IMR-90 (cell line): ENCODE measurements at regions not wholly inside any gene's neighbourhood (a gene's known extent, or its start where the extent isn't known, plus 50 kb on each side); places are given as distances from the start of the nearest gene placed in this dataset.

Experiments
- ATAC-seq: fragments of 200-7000 bp; cut with Tn5 transposase; 2 replicates; pipeline ENCODE4 v1.9.1; 2020; ENCODE audit warnings: low read depth, mild to moderate bottlenecking, moderate library complexity
- BruUV-seq: library from RNA; stranded (reverse); fragments of 400-500 nt; replicated peaks from 2 replicates; lab custom pipeline; 2021; lab: Mats Ljungman, UMichigan
- CTCF ChIA-PET: fragments of 300-600 bp; formaldehyde crosslinking; extraction: SDS; loops from one replicate; lab custom pipeline; 2021; ENCODE audit warnings: antibody characterized with exemption; lab: Yijun Ruan, JAX
- POLR2A ChIA-PET: fragments of 300-600 bp; sonication (Branson Sonifier 250); formaldehyde crosslinking; loops from one replicate; lab custom pipeline; 2022; ENCODE audit warnings: antibody characterized with exemption; ENCODE audit not compliant: unreplicated experiment; lab: Charles Lee
- DNase-seq: peaks from one replicate; pipeline ENCODE4 v3.0.0; 2013
- H2AFZ ChIP-seq: replicated peaks from 2 replicates; pipeline ENCODE3; 2013; ENCODE audit warnings: low read length, mild to moderate bottlenecking; ENCODE audit not compliant: poor library complexity
- H2AK5ac ChIP-seq: 2 replicates; pipeline ENCODE4 v1.6.1; 2013; ENCODE audit warnings: low read depth, low read length, inconsistent platforms
- H2AK9ac ChIP-seq: replicated peaks from 2 replicates; pipeline ENCODE3; 2013; ENCODE audit warnings: mild to moderate bottlenecking, low read depth, low read length, moderate library complexity; ENCODE audit not compliant: poor library complexity
- H2BK120ac ChIP-seq: 2 replicates; pipeline ENCODE4 v1.6.1; 2013; ENCODE audit warnings: low read depth, low read length, inconsistent platforms
- H2BK15ac ChIP-seq: 3 replicates; pipeline ENCODE4 v1.6.1; 2013; ENCODE audit warnings: low read depth, low read length, inconsistent platforms
- H2BK20ac ChIP-seq: 2 replicates; pipeline ENCODE4 v1.6.1; 2013; ENCODE audit warnings: low read depth, mild to moderate bottlenecking, inconsistent platforms, low read length, moderate library complexity
- H2BK5ac ChIP-seq: 2 replicates; pipeline ENCODE4 v1.6.1; 2013; ENCODE audit warnings: mild to moderate bottlenecking, low read depth, low read length, inconsistent platforms; ENCODE audit not compliant: poor library complexity, severe bottlenecking
- H3K14ac ChIP-seq: replicated peaks from 2 replicates; pipeline ENCODE4 v1.6.1; 2013; ENCODE audit warnings: low read depth, low read length, inconsistent platforms
- H3K18ac ChIP-seq: 2 replicates; pipeline ENCODE4 v1.6.1; 2013; ENCODE audit warnings: low read depth, low read length, control low read depth
- H3K23ac ChIP-seq: 2 replicates; pipeline ENCODE4 v1.6.1; 2013; ENCODE audit warnings: low read depth, low read length, inconsistent platforms
- H3K27ac ChIP-seq: 2 replicates; pipeline ENCODE4 v1.5.1; 2013; ENCODE audit warnings: mild to moderate bottlenecking, control low read depth, low read length; ENCODE audit not compliant: insufficient read depth
- H3K27me3 ChIP-seq: 2 replicates; pipeline ENCODE4 v1.6.1; 2013; ENCODE audit warnings: low read length; ENCODE audit not compliant: control insufficient read depth, insufficient read depth
- H3K36me3 ChIP-seq: 2 replicates; pipeline ENCODE4 v1.6.1; 2013; ENCODE audit warnings: low read length, mixed read lengths; ENCODE audit not compliant: control insufficient read depth, insufficient read depth
- H3K4ac ChIP-seq: 2 replicates; pipeline ENCODE4 v1.6.1; 2013; ENCODE audit warnings: low read depth, low read length, inconsistent platforms
- H3K4me1 ChIP-seq: 2 replicates; pipeline ENCODE4 v1.6.1; 2013; ENCODE audit warnings: low read length, mixed read lengths; ENCODE audit not compliant: control insufficient read depth, insufficient read depth
- H3K4me2 ChIP-seq: 2 replicates; pipeline ENCODE4 v1.6.1; 2013; ENCODE audit warnings: low read depth, mild to moderate bottlenecking, control low read depth, low read length, moderate library complexity
- H3K4me3 ChIP-seq: 2 replicates; pipeline ENCODE4 v1.5.1; 2013; ENCODE audit warnings: low read depth, mild to moderate bottlenecking, control low read depth, low read length, moderate library complexity; ENCODE audit not compliant: insufficient read depth
- H3K56ac ChIP-seq: 2 replicates; pipeline ENCODE4 v1.6.1; 2013; ENCODE audit warnings: low read length, inconsistent platforms; ENCODE audit not compliant: insufficient read depth; ENCODE audit errors: extremely low read depth
- H3K79me1 ChIP-seq, 2 experiments: 2 replicates each; pipeline ENCODE4 v1.6.1; 2013; ENCODE audit warnings: low read length in 2 of 2, inconsistent platforms in 1 of 2, low read depth in 1 of 2
- H3K9ac ChIP-seq: 2 replicates; pipeline ENCODE4 v1.6.1; 2013; ENCODE audit warnings: low read depth, low read length, control low read depth
- H3K9me1 ChIP-seq: 2 replicates; pipeline ENCODE4 v1.6.1; 2013; ENCODE audit warnings: low read length, inconsistent platforms; ENCODE audit not compliant: insufficient read depth
- H3K9me3 ChIP-seq: 2 replicates; pipeline ENCODE4 v1.6.1; 2013; ENCODE audit warnings: low read length; ENCODE audit not compliant: control insufficient read depth, insufficient read depth
- H4K20me1 ChIP-seq: 2 replicates; pipeline ENCODE4 v1.6.1; 2013; ENCODE audit warnings: low read length, inconsistent platforms; ENCODE audit not compliant: insufficient read depth
- H4K5ac ChIP-seq: 2 replicates; pipeline ENCODE4 v1.6.1; 2013; ENCODE audit warnings: mild to moderate bottlenecking, low read depth, low read length, control low read depth
- H4K8ac ChIP-seq, 2 experiments: 2 replicates each; pipeline ENCODE4 v1.6.1; 2013; ENCODE audit warnings: low read depth in 2 of 2, low read length in 2 of 2, control low read depth in 1 of 2, inconsistent platforms in 1 of 2
- H4K91ac ChIP-seq: 2 replicates; pipeline ENCODE4 v1.6.1; 2013; ENCODE audit warnings: low read depth, low read length, inconsistent platforms; ENCODE audit not compliant: insufficient read depth
- BHLHE40 ChIP-seq: fragments of 150-350 bp; IDR thresholded peaks from 2 replicates; pipeline ENCODE4 v1.6.1; 2016; ENCODE audit warnings: mild to moderate bottlenecking, low read depth, low read length
- CEBPB ChIP-seq: IDR thresholded peaks from 2 replicates; pipeline ENCODE4 v1.6.1; 2012; ENCODE audit warnings: low read depth, low read length, improper control_type of control experiment
- FOS ChIP-seq: fragments of 150-350 bp; IDR thresholded peaks from 2 replicates; pipeline ENCODE4 v1.6.1; 2016; ENCODE audit warnings: low read depth, low read length
- MAFK ChIP-seq: IDR thresholded peaks from 2 replicates; pipeline ENCODE4 v1.6.1; 2012; ENCODE audit warnings: low read depth, low read length, improper control_type of control experiment
- MAZ ChIP-seq: IDR thresholded peaks from 2 replicates; pipeline ENCODE4 v1.6.1; 2012; ENCODE audit warnings: low read depth, mild to moderate bottlenecking, low read length, improper control_type of control experiment, moderate library complexity, borderline replicate concordance
- MXI1 ChIP-seq: IDR thresholded peaks from 2 replicates; pipeline ENCODE4 v1.6.1; 2012; ENCODE audit warnings: low read depth, mild to moderate bottlenecking, low read length, moderate library complexity, borderline replicate concordance
- NFE2L2 ChIP-seq: fragments of 150-350 bp; IDR thresholded peaks from 2 replicates; pipeline ENCODE4 v1.6.1; 2016; ENCODE audit warnings: low read depth, mild to moderate bottlenecking, low read length
- POLR2A ChIP-seq: IDR thresholded peaks from 2 replicates; pipeline ENCODE4 v1.6.1; 2012; ENCODE audit warnings: mild to moderate bottlenecking, low read depth, low read length
- RAD21 ChIP-seq: IDR thresholded peaks from 2 replicates; pipeline ENCODE4 v1.6.1; 2012; ENCODE audit warnings: low read length, improper control_type of control experiment
- RCOR1 ChIP-seq: IDR thresholded peaks from 2 replicates; pipeline ENCODE4 v1.6.1; 2012; ENCODE audit warnings: mild to moderate bottlenecking, low read length, improper control_type of control experiment; ENCODE audit not compliant: insufficient replicate concordance
- RFX5 ChIP-seq: IDR thresholded peaks from 2 replicates; pipeline ENCODE4 v1.8.0; 2012; ENCODE audit warnings: low read depth, mild to moderate bottlenecking, low read length, moderate library complexity
- SMC3 ChIP-seq: fragments of 150-350 bp; IDR thresholded peaks from 2 replicates; pipeline ENCODE4 v1.6.1; 2016; ENCODE audit warnings: low read depth, mild to moderate bottlenecking, antibody characterized with exemption, low read length, moderate library complexity
- WGBS, 2 experiments: methylation state at CpG; one replicate each; pipeline versions ENCODE4 v1.1.5 to v1.1.7; 2013; ENCODE audit warnings: missing lambda C conversion rate in 2 of 2; ENCODE audit not compliant: insufficient read length in 1 of 2; ENCODE audit errors: extremely low coverage in 2 of 2; 5-methylcytosine and 5-hydroxymethylcytosine counted together
- dilution Hi-C: fragments of 300-500 bp; cut with HindIII; formaldehyde crosslinking; loops from one replicate; pipeline ENCODE4 v1.14.3; 2018; ENCODE audit warnings: low sequenced_read_pairs; ENCODE audit not compliant: unreplicated experiment
- in situ Hi-C: fragments of 300-500 bp; cut with MboI; formaldehyde crosslinking; loops from 3 replicates; pipeline ENCODE4 v1.14.3; 2019; ENCODE audit warnings: low sequenced_read_pairs, inconsistent platforms, mixed read lengths
- intact Hi-C: fragments of 100-400 bp; cut with micrococcal nuclease; formaldehyde crosslinking; loops from 2 replicates; pipeline ENCODE4 v1.10.0; 2022
- TF ChIP-seq, protein P1 (sequence below): fragments of 150-350 bp; IDR thresholded peaks from 2 replicates; pipeline ENCODE4 v1.6.1; 2017; ENCODE audit warnings: mild to moderate bottlenecking, antibody characterized with exemption, low read length, low read depth
- TF ChIP-seq, protein P2 (sequence below): fragments of 150-350 bp; IDR thresholded peaks from 2 replicates; pipeline ENCODE4 v1.6.1; 2016; ENCODE audit warnings: low read depth, mild to moderate bottlenecking, low read length, moderate library complexity, borderline replicate concordance

DNA sequence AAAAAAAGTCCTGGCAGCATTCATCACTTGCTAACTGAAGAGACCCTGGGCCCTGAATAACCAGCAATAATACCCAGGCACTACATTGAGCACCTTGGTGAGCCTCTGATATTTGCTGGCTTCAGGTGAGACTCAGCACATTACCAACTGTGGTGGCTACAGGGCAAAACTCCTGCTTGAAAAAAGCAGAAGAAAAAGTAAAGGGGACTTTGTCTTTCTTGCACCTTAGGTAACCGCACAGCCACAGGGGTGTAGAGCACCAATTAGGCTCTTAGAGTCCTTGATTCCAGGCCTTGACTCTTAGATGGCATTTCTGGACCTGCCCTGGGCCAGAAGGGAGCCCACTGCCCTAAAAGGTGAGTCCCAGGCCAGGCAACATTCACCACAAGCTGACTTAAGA, 269.5 kb downstream of the AUH start:
- Histone ChIP-seq H3K27me3 (no peaks in the 10 kb centered on the region), H3K4me2 (no peak overlapping the region), H3K14ac (no peak overlapping the region), H3K4me3 (no peak overlapping the region), H3K9me3 (no peaks in the 10 kb centered on the region; the same call in 1 of the 2 replicates), H3K36me3 (no peaks in the 10 kb centered on the region), H4K5ac (no peak overlapping the region), H2AFZ (no peak overlapping the region), H2BK20ac (peak overlapping the region; percentile 49; the same call in 1 of the 2 replicates), H2AK5ac (0 out of 2 replicates have a peak overlapping the region, but pooled peaks have one; percentile 1), H3K23ac (no peak overlapping the region), H2AK9ac (no peak overlapping the region), H3K18ac (no peak overlapping the region), H4K8ac (no peak overlapping the region; a peak in 1 of 4 replicates), H3K4me1 (peaks cover 11% of the 10 kb centered on the region), H3K56ac (no peak overlapping the region), H4K20me1 (no peaks in the 10 kb centered on the region), H3K4ac (no peak overlapping the region), H2BK15ac (no peak overlapping the region), H2BK120ac (peak overlapping the region; percentile 29; the same call in 1 of the 2 replicates), H2BK5ac (no peak overlapping the region), H3K9me1 (0 out of 2 replicates have a peak, but pooled peaks cover 3% of the 10 kb centered on the region), H3K27ac (no peak overlapping the region), H3K9ac (no peak overlapping the region), H3K79me1 (no peaks in the 10 kb centered on the region), H4K91ac (no peak overlapping the region)
- no peak for ATAC-seq
- WGBS, 2 experiments, result 100% methylated on average over 1 of the region's 1 CpG; no CpG with 5 or more reads in 1 of the 2 experiments
- intact Hi-C loops, result no loop called here
- ChIA-PET CTCF (no interaction called here), POLR2A (no interaction called here)
- no peak for DNase-seq
- TF ChIP-seq MAZ (no peak), POLR2A (no peak), CEBPB (no peak), MXI1 (no peak), RAD21 (no peak), NFE2L2 (no peak), MAFK (no peak), RCOR1 (no peak), RFX5 (no peak), FOS (no peak), SMC3 (no peak), BHLHE40 (no peak)
- TF ChIP-seq, protein P1, sequence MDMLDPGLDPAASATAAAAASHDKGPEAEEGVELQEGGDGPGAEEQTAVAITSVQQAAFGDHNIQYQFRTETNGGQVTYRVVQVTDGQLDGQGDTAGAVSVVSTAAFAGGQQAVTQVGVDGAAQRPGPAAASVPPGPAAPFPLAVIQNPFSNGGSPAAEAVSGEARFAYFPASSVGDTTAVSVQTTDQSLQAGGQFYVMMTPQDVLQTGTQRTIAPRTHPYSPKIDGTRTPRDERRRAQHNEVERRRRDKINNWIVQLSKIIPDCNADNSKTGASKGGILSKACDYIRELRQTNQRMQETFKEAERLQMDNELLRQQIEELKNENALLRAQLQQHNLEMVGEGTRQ, result no peak
- TF ChIP-seq, protein P2, sequence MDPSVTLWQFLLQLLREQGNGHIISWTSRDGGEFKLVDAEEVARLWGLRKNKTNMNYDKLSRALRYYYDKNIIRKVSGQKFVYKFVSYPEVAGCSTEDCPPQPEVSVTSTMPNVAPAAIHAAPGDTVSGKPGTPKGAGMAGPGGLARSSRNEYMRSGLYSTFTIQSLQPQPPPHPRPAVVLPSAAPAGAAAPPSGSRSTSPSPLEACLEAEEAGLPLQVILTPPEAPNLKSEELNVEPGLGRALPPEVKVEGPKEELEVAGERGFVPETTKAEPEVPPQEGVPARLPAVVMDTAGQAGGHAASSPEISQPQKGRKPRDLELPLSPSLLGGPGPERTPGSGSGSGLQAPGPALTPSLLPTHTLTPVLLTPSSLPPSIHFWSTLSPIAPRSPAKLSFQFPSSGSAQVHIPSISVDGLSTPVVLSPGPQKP, result no peak
- in situ Hi-C loops, result no loop called here
- no TSS peak for BruUV-seq
- dilution Hi-C loops, result no loop called here
